ENCODE measurements at regions not wholly inside any gene's neighbourhood (a gene's known extent, or its start where the extent isn't known, plus 50 kb on each side); places are given as distances from the start of the nearest gene placed in this dataset.

DNA sequence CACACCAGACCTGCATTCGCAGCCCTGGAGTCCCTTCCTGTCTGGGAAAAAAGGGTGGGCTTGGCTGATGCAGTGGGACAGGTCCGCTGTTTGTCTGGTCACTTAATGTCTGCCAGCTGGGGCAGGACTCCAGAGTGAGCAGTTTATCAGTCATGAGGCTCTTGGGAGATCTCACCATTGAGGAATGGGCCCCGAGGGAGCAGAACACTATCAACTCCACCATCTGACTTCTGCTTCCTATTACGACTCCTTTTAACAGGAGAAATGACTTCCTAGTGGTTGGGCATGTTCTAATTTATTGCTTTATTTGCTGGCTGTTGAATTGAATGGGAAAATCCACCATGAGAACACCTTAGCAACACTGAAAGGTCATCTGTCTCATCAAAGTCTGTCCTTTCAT lies 182.5 kb upstream of the RASSF8 start:
- no peak overlapping the region for H3K4me3 ChIP-seq (ENCODE audit: low read depth, low read length)
- TF ChIP-seq, protein P1, sequence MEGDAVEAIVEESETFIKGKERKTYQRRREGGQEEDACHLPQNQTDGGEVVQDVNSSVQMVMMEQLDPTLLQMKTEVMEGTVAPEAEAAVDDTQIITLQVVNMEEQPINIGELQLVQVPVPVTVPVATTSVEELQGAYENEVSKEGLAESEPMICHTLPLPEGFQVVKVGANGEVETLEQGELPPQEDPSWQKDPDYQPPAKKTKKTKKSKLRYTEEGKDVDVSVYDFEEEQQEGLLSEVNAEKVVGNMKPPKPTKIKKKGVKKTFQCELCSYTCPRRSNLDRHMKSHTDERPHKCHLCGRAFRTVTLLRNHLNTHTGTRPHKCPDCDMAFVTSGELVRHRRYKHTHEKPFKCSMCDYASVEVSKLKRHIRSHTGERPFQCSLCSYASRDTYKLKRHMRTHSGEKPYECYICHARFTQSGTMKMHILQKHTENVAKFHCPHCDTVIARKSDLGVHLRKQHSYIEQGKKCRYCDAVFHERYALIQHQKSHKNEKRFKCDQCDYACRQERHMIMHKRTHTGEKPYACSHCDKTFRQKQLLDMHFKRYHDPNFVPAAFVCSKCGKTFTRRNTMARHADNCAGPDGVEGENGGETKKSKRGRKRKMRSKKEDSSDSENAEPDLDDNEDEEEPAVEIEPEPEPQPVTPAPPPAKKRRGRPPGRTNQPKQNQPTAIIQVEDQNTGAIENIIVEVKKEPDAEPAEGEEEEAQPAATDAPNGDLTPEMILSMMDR (IDR thresholded peaks at IDR 0.05; ENCODE audit: low read depth, low read length), result no peak
- no peak for DNase-seq (ENCODE audit: low read depth, low spot score)
- in situ Hi-C loops (cut with HindIII; ENCODE audit: low sequenced_read_pairs), result no loop called here

- no peak for DNase-seq (ENCODE audit: low read depth, low spot score)
- TF ChIP-seq, protein P1 (IDR thresholded peaks at IDR 0.05; ENCODE audit: low read depth, low read length), result no peak
- in situ Hi-C loops (cut with HindIII; ENCODE audit: low sequenced_read_pairs), result no loop called here
- no peak overlapping the region for H3K4me3 ChIP-seq (ENCODE audit: low read depth, low read length)
Measured at GRCh38 chr12:25780771-25781170, 177.7 kb upstream of the RASSF8 start.

DNA sequence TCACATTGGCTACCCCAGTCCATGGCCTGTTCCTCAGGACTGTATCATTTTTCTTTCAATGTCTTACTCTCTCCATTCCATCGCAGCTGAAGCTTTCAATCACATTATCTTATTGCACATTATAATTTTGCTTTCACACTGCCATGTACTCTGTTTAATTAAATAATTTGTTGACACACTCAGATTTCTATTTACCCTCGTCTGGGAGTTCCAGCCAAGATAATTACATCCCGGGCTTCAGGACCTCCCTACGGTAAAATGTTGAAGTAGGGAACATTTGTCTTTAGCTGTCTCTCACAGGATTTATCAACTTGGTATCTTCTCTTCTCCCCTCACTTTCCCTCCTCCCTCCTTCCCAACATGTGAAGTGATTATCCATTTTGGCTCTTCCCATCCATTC lies 177.2 kb upstream of the RASSF8 start:
- in situ Hi-C loops (cut with HindIII; ENCODE audit: low sequenced_read_pairs), result no loop called here
- TF ChIP-seq, protein P1 (IDR thresholded peaks at IDR 0.05; ENCODE audit: low read depth, low read length), result no peak
- no peak for DNase-seq (ENCODE audit: low read depth, low spot score)
- H3K4me3 ChIP-seq (ENCODE audit: low read depth, low read length), result no peak overlapping the region

- DNase-seq (ENCODE audit: low read depth, low spot score), result no peak
- in situ Hi-C loops (cut with HindIII; ENCODE audit: low sequenced_read_pairs), result no loop called here
- H3K4me3 ChIP-seq (ENCODE audit: low read depth, low read length), result no peak overlapping the region
- TF ChIP-seq, protein P1 (IDR thresholded peaks at IDR 0.05; ENCODE audit: low read depth, low read length), result no peak
Measured at GRCh38 chr12:25783566-25783965, 174.9 kb upstream of the RASSF8 start.

DNA sequence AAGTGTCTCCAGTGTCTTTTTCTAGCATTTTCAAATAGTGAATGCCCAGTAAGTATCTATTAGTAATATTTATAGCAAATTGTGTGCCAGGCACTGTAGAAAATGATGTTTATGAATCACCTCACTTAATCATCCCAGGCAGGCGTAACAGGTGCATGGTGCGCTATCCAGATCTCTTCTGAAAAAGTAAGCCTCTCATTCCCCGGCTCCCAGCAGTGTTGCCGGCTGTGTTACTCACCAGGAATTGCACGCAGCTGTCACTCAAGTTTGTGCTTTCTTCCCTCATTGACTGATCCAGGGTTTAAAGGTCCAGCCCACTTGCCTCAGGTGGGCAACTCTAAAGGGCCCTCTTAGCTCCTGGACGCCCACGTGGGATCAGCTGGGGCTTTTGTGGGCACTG lies 173.8 kb upstream of the RASSF8 start:
- TF ChIP-seq, protein P1 (IDR thresholded peaks at IDR 0.05; ENCODE audit: low read depth, low read length), result no peak
- in situ Hi-C loops (cut with HindIII; ENCODE audit: low sequenced_read_pairs), result no loop called here
- DNase-seq (ENCODE audit: low read depth, low spot score), result no peak
- no peak overlapping the region for H3K4me3 ChIP-seq (ENCODE audit: low read depth, low read length)

GRCh38 chr12:25785134-25785533 lies 173.3 kb upstream of the RASSF8 start:
- no peak overlapping the region for H3K4me3 ChIP-seq (ENCODE audit: low read depth, low read length)
- DNase-seq (ENCODE audit: low read depth, low spot score), result no peak

More at GRCh38 chr12:25785134-25785533, 173.3 kb upstream of the RASSF8 start:
- TF ChIP-seq, protein P1 (IDR thresholded peaks at IDR 0.05; ENCODE audit: low read depth, low read length), result no peak
- in situ Hi-C loops (cut with HindIII; ENCODE audit: low sequenced_read_pairs), result no loop called here
